Tibial nerve (tissue), 4 donors: ENCODE measurements at regions not wholly inside any gene's neighbourhood (a gene's known extent, or its start where the extent isn't known, plus 50 kb on each side); places are given as distances from the start of the nearest gene placed in this dataset.

Experiments used
- EP300 ChIP-seq, 2 donors: sonication (generic); formaldehyde crosslinking; IDR thresholded peaks; one replicate each; pipeline ENCODE4 v1.6.1; 2017; ENCODE audit warnings: antibody characterized with exemption in 2 of 2, mild to moderate bottlenecking in 1 of 2
- POLR2A ChIP-seq, 2 donors: fragments of 450-650 bp; IDR thresholded peaks; one replicate each; pipeline ENCODE4 v1.6.1; 2017; ENCODE audit warnings: antibody characterized with exemption in 2 of 2, mild to moderate bottlenecking in 2 of 2, moderate library complexity in 2 of 2
- TF ChIP-seq, protein P1 (sequence below), 5 experiments: fragments of 200-600 bp in 3 of 5; fragments of 450-650 bp in 2 of 5; sonication (generic) in 3 of 5; IDR thresholded peaks; one replicate each; pipeline ENCODE4 v1.5.1; 2016 to 2019; ENCODE audit warnings: antibody characterized with exemption in 5 of 5, mild to moderate bottlenecking in 3 of 5, moderate library complexity in 2 of 5

DNA sequence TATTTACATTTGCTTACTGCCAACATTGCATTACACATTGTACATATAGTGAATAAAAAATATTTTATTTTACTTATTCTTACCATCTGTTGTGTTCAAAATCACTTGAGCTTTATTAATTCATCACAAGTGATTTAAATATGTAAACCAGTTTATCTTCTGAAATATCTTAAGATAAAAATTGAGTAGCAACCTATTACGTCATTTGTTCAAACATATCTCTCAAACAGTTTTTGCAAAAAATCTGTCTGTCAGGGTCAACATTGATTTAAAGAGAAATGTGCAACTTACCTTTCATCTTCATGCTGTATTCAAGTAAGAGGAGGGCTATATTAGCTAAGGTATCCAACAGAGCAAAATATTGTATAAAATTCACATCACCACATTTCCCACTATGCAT lies 610.1 kb downstream of the PCDH19 start:
- TF ChIP-seq, protein P1, sequence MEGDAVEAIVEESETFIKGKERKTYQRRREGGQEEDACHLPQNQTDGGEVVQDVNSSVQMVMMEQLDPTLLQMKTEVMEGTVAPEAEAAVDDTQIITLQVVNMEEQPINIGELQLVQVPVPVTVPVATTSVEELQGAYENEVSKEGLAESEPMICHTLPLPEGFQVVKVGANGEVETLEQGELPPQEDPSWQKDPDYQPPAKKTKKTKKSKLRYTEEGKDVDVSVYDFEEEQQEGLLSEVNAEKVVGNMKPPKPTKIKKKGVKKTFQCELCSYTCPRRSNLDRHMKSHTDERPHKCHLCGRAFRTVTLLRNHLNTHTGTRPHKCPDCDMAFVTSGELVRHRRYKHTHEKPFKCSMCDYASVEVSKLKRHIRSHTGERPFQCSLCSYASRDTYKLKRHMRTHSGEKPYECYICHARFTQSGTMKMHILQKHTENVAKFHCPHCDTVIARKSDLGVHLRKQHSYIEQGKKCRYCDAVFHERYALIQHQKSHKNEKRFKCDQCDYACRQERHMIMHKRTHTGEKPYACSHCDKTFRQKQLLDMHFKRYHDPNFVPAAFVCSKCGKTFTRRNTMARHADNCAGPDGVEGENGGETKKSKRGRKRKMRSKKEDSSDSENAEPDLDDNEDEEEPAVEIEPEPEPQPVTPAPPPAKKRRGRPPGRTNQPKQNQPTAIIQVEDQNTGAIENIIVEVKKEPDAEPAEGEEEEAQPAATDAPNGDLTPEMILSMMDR (IDR thresholded peaks at IDR 0.05) = no peak
- TF ChIP-seq POLR2A (IDR thresholded peaks at IDR 0.05) (no peak), EP300 (IDR thresholded peaks at IDR 0.05) (no peak)
